Prostate gland (tissue), 2 donors: ENCODE measurements at regions not wholly inside any gene's neighbourhood (a gene's known extent, or its start where the extent isn't known, plus 50 kb on each side); places are given as distances from the start of the nearest gene placed in this dataset.

ENCODE experiments used
- CTCF ChIP-seq, 4 experiments: fragments of 200-600 bp in 2 of 4; fragments of 450-650 bp in 2 of 4; sonication (generic) in 2 of 4; IDR thresholded peaks; 1 replicate in 3 of 4; 2 replicates in 1 of 4; pipeline ENCODE4 v1.5.1; 2016 to 2019; ENCODE audit warnings: antibody characterized with exemption in 4 of 4, mild to moderate bottlenecking in 2 of 4, moderate library complexity in 2 of 4
- POLR2A ChIP-seq: fragments of 450-650 bp; IDR thresholded peaks from one replicate; pipeline ENCODE4 v1.6.1; 2016; ENCODE audit warnings: antibody characterized with exemption, mild to moderate bottlenecking

- no peak for TF ChIP-seq POLR2A
- TF ChIP-seq CTCF (IDR thresholded peaks at IDR 0.05), result no peak
These were observed 74.8 kb upstream of the PLSCR5 start for GRCh38 chr3:146679995-146680394.
